HG02840 (cell line): ENCODE measurements at regions not wholly inside any gene's neighbourhood (a gene's known extent, or its start where the extent isn't known, plus 50 kb on each side); places are given as distances from the start of the nearest gene placed in this dataset.

Experiments used
- ATAC-seq: cut with Tn5 transposase; IDR thresholded peaks from one replicate; pipeline ENCODE4 v1.9.1; 2021; ENCODE audit warnings: mild to moderate bottlenecking, moderate library complexity, moderate number of reproducible peaks; ENCODE audit not compliant: unreplicated experiment, low FRiP score

- ATAC-seq: no peak
These were observed 195.5 kb upstream of the FOXA2 start for GRCh38 chr20:22779878-22780277.

GRCh38 chr20:22781869-22782268 is 197.5 kb upstream of the FOXA2 start:
- no peak for ATAC-seq

GRCh38 chr20:22789676-22790075 is 205.3 kb upstream of the FOXA2 start:
- ATAC-seq: no peak

- ATAC-seq: no peak
These were observed 207.0 kb upstream of the FOXA2 start for GRCh38 chr20:22791396-22791795.

GRCh38 chr20:22791877-22792525 is 207.6 kb upstream of the FOXA2 start:
- ATAC-seq: no peak

GRCh38 chr20:22794200-22794599 is 209.8 kb upstream of the FOXA2 start:
- no peak for ATAC-seq

GRCh38 chr20:22795433-22795832 is 211.1 kb upstream of the FOXA2 start:
- ATAC-seq: no peak

GRCh38 chr20:22795871-22796270 is 211.5 kb upstream of the FOXA2 start:
- no peak for ATAC-seq

GRCh38 chr20:22796469-22797077 is 212.2 kb upstream of the FOXA2 start:
- no peak for ATAC-seq

GRCh38 chr20:22797103-22797502 is 212.7 kb upstream of the FOXA2 start:
- no peak for ATAC-seq

- no peak for ATAC-seq
These were observed 215.3 kb upstream of the FOXA2 start for GRCh38 chr20:22799687-22800086.

GRCh38 chr20:22800129-22800528 is 215.8 kb upstream of the FOXA2 start:
- no peak for ATAC-seq

GRCh38 chr20:22801528-22801927 is 217.2 kb upstream of the FOXA2 start:
- ATAC-seq: no peak

- no peak for ATAC-seq
These were observed 217.9 kb upstream of the FOXA2 start for GRCh38 chr20:22802296-22802695.

- ATAC-seq: no peak
These were observed 220.8 kb upstream of the FOXA2 start for GRCh38 chr20:22805219-22805618.

GRCh38 chr20:22805996-22806395 is 221.6 kb upstream of the FOXA2 start:
- no peak for ATAC-seq

- no peak for ATAC-seq
These were observed 222.7 kb upstream of the FOXA2 start for GRCh38 chr20:22807045-22807444.

- no peak for ATAC-seq
These were observed 223.4 kb upstream of the FOXA2 start for GRCh38 chr20:22807646-22808244.

GRCh38 chr20:22808628-22809027 is 224.3 kb upstream of the FOXA2 start:
- no peak for ATAC-seq

- no peak for ATAC-seq
These were observed 225.1 kb upstream of the SSTR4 start for GRCh38 chr20:22810030-22810429.

GRCh38 chr20:22810626-22811569 is 224.2 kb upstream of the SSTR4 start:
- no peak for ATAC-seq
